Erythroblast (primary cell): ENCODE measurements at regions not wholly inside any gene's neighbourhood (a gene's known extent, or its start where the extent isn't known, plus 50 kb on each side); places are given as distances from the start of the nearest gene placed in this dataset.

Experiments
- GATA1 ChIP-seq: IDR thresholded peaks from 2 replicates; pipeline ENCODE4 v1.6.1; 2011; ENCODE audit warnings: low read depth, mild to moderate bottlenecking, control low read depth, low read length, moderate library complexity
- POLR2A ChIP-seq: IDR thresholded peaks from 2 replicates; pipeline ENCODE4 v1.6.1; 2011; ENCODE audit warnings: mild to moderate bottlenecking, low read length

- TF ChIP-seq POLR2A (no peak), GATA1 (no peak)
These were observed 389.3 kb downstream of the IRS1 start for GRCh38 chr2:226410247-226410835.
